Tibial artery (tissue), 4 donors: ENCODE measurements at regions not wholly inside any gene's neighbourhood (a gene's known extent, or its start where the extent isn't known, plus 50 kb on each side); places are given as distances from the start of the nearest gene placed in this dataset.
"Not testable (repeated sequence)": the region's sequence is repeated elsewhere in the genome, so short reads cannot be mapped to it uniquely, and the experiment has no call there.

Source experiments
- DNase-seq, 2 donors: peaks; one replicate each; pipeline ENCODE4 v3.0.0-alpha.2; 2019
- H3K27ac ChIP-seq, 2 donors: fragments of 200-600 bp; sonication (generic) in 1 of 2; 1 replicate in 1 of 2; 2 replicates in 1 of 2; pipeline ENCODE4 v1.5.1; 2018 to 2019; ENCODE audit warnings: mild to moderate bottlenecking in 1 of 2
- H3K27me3 ChIP-seq, 2 donors: fragments of 200-600 bp; sonication (generic) in 1 of 2; one replicate each; pipeline versions ENCODE4 v1.5.1 to v1.6.0; 2016 to 2019
- H3K36me3 ChIP-seq, 3 donors: fragments of 200-600 bp; sonication (generic) in 2 of 3; one replicate each; pipeline ENCODE4 v1.5.1; 2016 to 2019; ENCODE audit warnings: mild to moderate bottlenecking in 2 of 3
- H3K4me1 ChIP-seq, 4 donors: fragments of 200-600 bp; sonication (generic) in 2 of 4; 1 replicate in 3 of 4; 2 replicates in 1 of 4; pipeline ENCODE4 v1.5.1; 2016 to 2019
- H3K4me3 ChIP-seq, 2 donors: fragments of 200-600 bp; sonication (generic) in 1 of 2; 1 replicate in 1 of 2; 2 replicates in 1 of 2; pipeline ENCODE4 v1.5.1; 2018 to 2019; ENCODE audit warnings: mild to moderate bottlenecking in 2 of 2
- H3K9me3 ChIP-seq, 3 donors: fragments of 200-600 bp; sonication (generic) in 1 of 3; one replicate each; pipeline ENCODE4 v1.5.1; 2016 to 2019
- intact Hi-C: fragments of 100-400 bp; cut with DNase I; formaldehyde crosslinking; loops from one replicate; pipeline ENCODE4 v1.15.0; 2023; ENCODE audit warnings: low total_unique reads
- TF ChIP-seq, protein P1 (sequence below), 2 experiments: fragments of 200-600 bp in 1 of 2; fragments of 450-650 bp in 1 of 2; IDR thresholded peaks; one replicate each; pipeline ENCODE4 v1.5.1; 2017 to 2019; ENCODE audit warnings: antibody characterized with exemption in 2 of 2, mild to moderate bottlenecking in 1 of 2, moderate library complexity in 1 of 2

- no peak overlapping the region for H3K27ac ChIP-seq
- H3K4me1 ChIP-seq, result no peaks in the 10 kb centered on the region
- intact Hi-C loops, result no loop called here
- DNase-seq, result no peak
- H3K27me3 ChIP-seq, result no peaks in the 10 kb centered on the region
- TF ChIP-seq, protein P1, sequence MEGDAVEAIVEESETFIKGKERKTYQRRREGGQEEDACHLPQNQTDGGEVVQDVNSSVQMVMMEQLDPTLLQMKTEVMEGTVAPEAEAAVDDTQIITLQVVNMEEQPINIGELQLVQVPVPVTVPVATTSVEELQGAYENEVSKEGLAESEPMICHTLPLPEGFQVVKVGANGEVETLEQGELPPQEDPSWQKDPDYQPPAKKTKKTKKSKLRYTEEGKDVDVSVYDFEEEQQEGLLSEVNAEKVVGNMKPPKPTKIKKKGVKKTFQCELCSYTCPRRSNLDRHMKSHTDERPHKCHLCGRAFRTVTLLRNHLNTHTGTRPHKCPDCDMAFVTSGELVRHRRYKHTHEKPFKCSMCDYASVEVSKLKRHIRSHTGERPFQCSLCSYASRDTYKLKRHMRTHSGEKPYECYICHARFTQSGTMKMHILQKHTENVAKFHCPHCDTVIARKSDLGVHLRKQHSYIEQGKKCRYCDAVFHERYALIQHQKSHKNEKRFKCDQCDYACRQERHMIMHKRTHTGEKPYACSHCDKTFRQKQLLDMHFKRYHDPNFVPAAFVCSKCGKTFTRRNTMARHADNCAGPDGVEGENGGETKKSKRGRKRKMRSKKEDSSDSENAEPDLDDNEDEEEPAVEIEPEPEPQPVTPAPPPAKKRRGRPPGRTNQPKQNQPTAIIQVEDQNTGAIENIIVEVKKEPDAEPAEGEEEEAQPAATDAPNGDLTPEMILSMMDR (IDR thresholded peaks at IDR 0.05), result no peak
- H3K4me3 ChIP-seq, result no peak overlapping the region
- no peaks in the 10 kb centered on the region for H3K9me3 ChIP-seq
- no peaks in the 10 kb centered on the region for H3K36me3 ChIP-seq
Measured at GRCh38 chr1:188166654-188167053, 1337.9 kb downstream of the PLA2G4A start.

DNA sequence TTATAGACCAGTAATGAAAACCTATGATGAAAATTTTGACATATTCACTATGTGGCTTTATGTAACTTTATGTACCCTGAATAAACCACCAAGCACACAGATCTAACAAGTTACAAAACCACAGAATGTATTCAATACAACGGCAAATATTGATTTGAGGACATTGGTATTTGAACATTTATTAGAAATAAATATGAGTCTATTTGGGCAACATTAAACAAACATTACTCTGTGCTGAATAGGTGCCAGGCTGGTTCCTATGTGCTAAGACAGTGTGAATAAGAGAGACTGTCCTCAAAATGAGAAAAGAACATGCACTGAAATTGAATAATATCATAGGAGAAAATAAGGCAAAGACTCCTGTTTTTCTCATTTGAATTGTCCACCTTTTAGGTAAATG is 1341.2 kb downstream of the PLA2G4A start:
- no peaks in the 10 kb centered on the region for H3K9me3 ChIP-seq
- DNase-seq, result no peak
- H3K4me1 ChIP-seq, result no peaks in the 10 kb centered on the region
- H3K4me3 ChIP-seq, result no peak overlapping the region
- H3K27ac ChIP-seq, result no peak overlapping the region
- H3K36me3 ChIP-seq, result no peaks in the 10 kb centered on the region
- H3K27me3 ChIP-seq, result no peaks in the 10 kb centered on the region
- intact Hi-C loops, result no loop called here
- TF ChIP-seq, protein P1 (IDR thresholded peaks at IDR 0.05), result no peak

DNA sequence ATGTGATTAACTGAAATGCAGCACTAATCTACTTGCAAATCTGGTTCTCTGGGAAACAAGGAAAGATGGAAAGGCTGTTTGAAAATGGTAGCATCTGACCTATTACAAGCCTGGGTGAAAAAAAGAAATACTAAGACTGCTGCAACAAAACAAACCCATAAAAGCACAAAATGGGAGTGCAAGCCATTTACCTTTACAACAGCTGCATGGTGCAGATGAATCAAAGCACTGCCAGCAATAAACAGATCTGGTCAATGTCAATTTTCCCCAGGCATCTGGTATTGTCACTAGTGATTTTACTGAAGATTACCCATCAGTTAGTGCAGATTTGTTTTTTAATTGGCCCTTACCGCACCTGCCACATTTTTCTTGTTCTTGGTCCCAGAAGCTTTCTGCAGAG is 1341.7 kb downstream of the PLA2G4A start:
- Histone ChIP-seq H3K4me1 (no peaks in the 10 kb centered on the region), H3K4me3 (no peak overlapping the region), H3K27me3 (no peaks in the 10 kb centered on the region), H3K9me3 (no peaks in the 10 kb centered on the region), H3K27ac (no peak overlapping the region), H3K36me3 (no peaks in the 10 kb centered on the region)
- no peak for DNase-seq
- TF ChIP-seq, protein P1 (IDR thresholded peaks at IDR 0.05), result no peak
- intact Hi-C loops, result no loop called here

DNA sequence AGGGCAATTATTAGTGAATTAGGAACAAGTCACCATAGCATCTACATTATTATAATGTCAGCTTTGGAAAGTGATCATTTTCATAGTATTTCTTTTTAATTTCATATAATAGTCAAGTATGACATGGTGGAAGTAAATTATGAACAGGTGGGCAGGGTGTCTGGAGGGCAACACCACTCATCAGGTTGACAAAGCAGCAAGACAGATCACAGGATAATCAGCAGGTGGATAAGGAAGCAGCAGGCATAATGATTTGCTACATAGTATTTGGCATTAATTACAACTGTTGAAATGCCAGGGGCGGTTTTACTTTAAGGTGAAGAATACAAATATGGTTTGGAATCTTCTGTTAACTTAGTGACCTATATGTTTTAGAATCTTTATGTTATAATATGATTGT is 1342.2 kb downstream of the PLA2G4A start:
- H3K9me3 ChIP-seq, result no peaks in the 10 kb centered on the region
- no peak overlapping the region for H3K4me3 ChIP-seq
- no peaks in the 10 kb centered on the region for H3K4me1 ChIP-seq
- TF ChIP-seq, protein P1 (IDR thresholded peaks at IDR 0.05), result no peak
- H3K36me3 ChIP-seq, result no peaks in the 10 kb centered on the region
- H3K27me3 ChIP-seq, result no peaks in the 10 kb centered on the region
- no peak for DNase-seq
- intact Hi-C loops, result no loop called here
- H3K27ac ChIP-seq, result no peak overlapping the region

- DNase-seq, intact Hi-C loops, H3K36me3 ChIP-seq, H3K9me3 ChIP-seq, H3K27ac ChIP-seq, H3K4me1 ChIP-seq, H3K4me3 ChIP-seq, H3K27me3 ChIP-seq: not testable (repeated sequence)
Measured at GRCh38 chr1:188182063-188182462, 1353.3 kb downstream of the PLA2G4A start.

DNA sequence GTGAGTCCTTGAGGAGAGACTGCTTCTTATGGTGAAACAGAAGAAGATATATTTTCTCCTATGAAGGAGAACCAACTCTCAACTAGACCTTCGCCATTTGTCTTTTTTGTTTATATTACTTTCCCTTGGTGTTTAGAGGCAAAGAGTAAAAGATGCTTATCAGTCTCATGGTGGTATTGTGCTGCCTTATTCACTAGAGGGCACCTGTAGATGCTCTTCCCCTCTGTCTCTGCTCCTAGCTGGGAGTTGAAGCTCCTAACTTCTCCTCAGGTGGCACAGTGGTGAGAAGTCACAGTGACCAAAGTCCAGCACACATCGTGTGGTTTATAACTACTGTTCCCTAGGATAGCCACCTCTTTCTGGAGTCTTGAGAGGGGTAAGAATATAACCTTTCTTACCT is 1359.6 kb downstream of the PLA2G4A start:
- Histone ChIP-seq H3K9me3 (no peaks in the 10 kb centered on the region), H3K4me1 (no peaks in the 10 kb centered on the region), H3K27me3 (no peaks in the 10 kb centered on the region), H3K4me3 (no peak overlapping the region), H3K36me3 (no peaks in the 10 kb centered on the region), H3K27ac (no peak overlapping the region)
- DNase-seq, result no peak
- intact Hi-C loops, result no loop called here
- TF ChIP-seq, protein P1 (IDR thresholded peaks at IDR 0.05), result no peak
